Embryonic facial prominence (tissue), 1 donor: ENCODE measurements at regions not wholly inside any gene's neighbourhood (a gene's known extent, or its start where the extent isn't known, plus 50 kb on each side); places are given as distances from the start of the nearest gene placed in this dataset.

Experiments used
- DNase-seq: peaks from one replicate; pipeline ENCODE4 v3.0.0-alpha.2; 2016; ENCODE audit errors: extremely low spot score

GRCh38 chr2:12109363-12110017, 363.1 kb downstream of the LPIN1 start:
- no peak for DNase-seq

- DNase-seq = peak; percentile 30
These were observed 363.6 kb downstream of the LPIN1 start for GRCh38 chr2:12110074-12110473.

GRCh38 chr2:12110481-12110880, 364.0 kb downstream of the LPIN1 start:
- DNase-seq = no peak

GRCh38 chr2:12113412-12113811, 367.0 kb downstream of the LPIN1 start:
- no peak for DNase-seq

GRCh38 chr2:12114816-12115215, 368.4 kb downstream of the LPIN1 start:
- DNase-seq = no peak

GRCh38 chr2:12116228-12116750, 369.9 kb downstream of the LPIN1 start:
- DNase-seq = no peak

- no peak for DNase-seq
These were observed 373.4 kb downstream of the LPIN1 start for GRCh38 chr2:12119841-12120240.

- no peak for DNase-seq
These were observed 374.1 kb downstream of the LPIN1 start for GRCh38 chr2:12120281-12121150.

GRCh38 chr2:12124790-12125189, 378.4 kb downstream of the LPIN1 start:
- no peak for DNase-seq

- no peak for DNase-seq
These were observed 379.9 kb downstream of the LPIN1 start for GRCh38 chr2:12126318-12126717.

- no peak for DNase-seq
These were observed 381.2 kb downstream of the LPIN1 start for GRCh38 chr2:12127638-12128037.

GRCh38 chr2:12131975-12132374, 385.5 kb downstream of the LPIN1 start:
- no peak for DNase-seq

- no peak for DNase-seq
These were observed 395.3 kb downstream of the LPIN1 start for GRCh38 chr2:12141618-12142258.

GRCh38 chr2:12151716-12152115, 405.3 kb downstream of the LPIN1 start:
- DNase-seq = no peak

- DNase-seq = no peak
These were observed 406.5 kb downstream of the LPIN1 start for GRCh38 chr2:12152888-12153287.

- no peak for DNase-seq
These were observed 409.0 kb downstream of the LPIN1 start for GRCh38 chr2:12155303-12156051.

GRCh38 chr2:12156349-12156748, 409.9 kb downstream of the LPIN1 start:
- no peak for DNase-seq

GRCh38 chr2:12161085-12161484, 414.7 kb downstream of the LPIN1 start:
- DNase-seq = no peak

- DNase-seq = no peak
These were observed 416.1 kb downstream of the LPIN1 start for GRCh38 chr2:12162269-12163247.

GRCh38 chr2:12163866-12164265, 417.4 kb downstream of the LPIN1 start:
- no peak for DNase-seq

- no peak for DNase-seq
These were observed 418.3 kb downstream of the LPIN1 start for GRCh38 chr2:12164689-12165088.
